ENCODE measurements at regions not wholly inside any gene's neighbourhood (a gene's known extent, or its start where the extent isn't known, plus 50 kb on each side); places are given as distances from the start of the nearest gene placed in this dataset.

DNA sequence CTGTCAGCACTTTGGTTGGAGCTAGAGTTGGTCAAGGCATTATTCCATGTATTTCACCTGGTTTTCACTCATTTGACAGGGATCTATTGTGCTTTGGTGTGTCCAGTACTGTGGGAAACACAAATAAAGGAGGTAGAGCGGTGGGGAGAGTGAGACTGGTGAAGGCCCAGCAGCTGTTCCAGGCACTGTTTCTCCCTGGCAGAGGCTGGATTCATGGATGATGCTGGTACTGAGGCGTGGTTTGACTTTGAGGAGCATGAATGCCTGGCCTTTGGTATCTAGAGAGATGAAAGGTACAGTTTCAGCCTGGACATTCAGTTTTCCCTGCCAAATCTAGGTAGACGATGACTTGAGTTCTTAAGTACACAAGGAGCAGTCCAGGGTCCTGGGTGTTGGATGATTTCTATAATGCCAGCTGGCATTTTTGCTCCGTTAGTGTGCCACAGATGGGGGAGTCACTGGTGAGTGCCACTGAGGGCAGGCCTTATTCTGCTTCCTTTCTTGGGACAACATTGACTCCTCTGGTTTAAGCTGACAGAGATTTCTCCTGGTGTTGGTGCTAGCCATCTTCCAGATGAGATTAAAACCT, 162.2 kb upstream of the BMPER start:
- TF ChIP-seq, protein P1, sequence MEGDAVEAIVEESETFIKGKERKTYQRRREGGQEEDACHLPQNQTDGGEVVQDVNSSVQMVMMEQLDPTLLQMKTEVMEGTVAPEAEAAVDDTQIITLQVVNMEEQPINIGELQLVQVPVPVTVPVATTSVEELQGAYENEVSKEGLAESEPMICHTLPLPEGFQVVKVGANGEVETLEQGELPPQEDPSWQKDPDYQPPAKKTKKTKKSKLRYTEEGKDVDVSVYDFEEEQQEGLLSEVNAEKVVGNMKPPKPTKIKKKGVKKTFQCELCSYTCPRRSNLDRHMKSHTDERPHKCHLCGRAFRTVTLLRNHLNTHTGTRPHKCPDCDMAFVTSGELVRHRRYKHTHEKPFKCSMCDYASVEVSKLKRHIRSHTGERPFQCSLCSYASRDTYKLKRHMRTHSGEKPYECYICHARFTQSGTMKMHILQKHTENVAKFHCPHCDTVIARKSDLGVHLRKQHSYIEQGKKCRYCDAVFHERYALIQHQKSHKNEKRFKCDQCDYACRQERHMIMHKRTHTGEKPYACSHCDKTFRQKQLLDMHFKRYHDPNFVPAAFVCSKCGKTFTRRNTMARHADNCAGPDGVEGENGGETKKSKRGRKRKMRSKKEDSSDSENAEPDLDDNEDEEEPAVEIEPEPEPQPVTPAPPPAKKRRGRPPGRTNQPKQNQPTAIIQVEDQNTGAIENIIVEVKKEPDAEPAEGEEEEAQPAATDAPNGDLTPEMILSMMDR (IDR thresholded peaks at IDR 0.05; ENCODE audit: low read depth, low read length) = no peak
- TF ChIP-seq, protein P2, sequence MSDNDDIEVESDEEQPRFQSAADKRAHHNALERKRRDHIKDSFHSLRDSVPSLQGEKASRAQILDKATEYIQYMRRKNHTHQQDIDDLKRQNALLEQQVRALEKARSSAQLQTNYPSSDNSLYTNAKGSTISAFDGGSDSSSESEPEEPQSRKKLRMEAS (IDR thresholded peaks at IDR 0.05; ENCODE audit: low read depth, low read length) = no peak

Measured in NB4 (cell line).